SK-N-SH treated with all-trans-retinoic acid at 6 μM for 48 hours (cell line): ENCODE measurements at regions not wholly inside any gene's neighbourhood (a gene's known extent, or its start where the extent isn't known, plus 50 kb on each side); places are given as distances from the start of the nearest gene placed in this dataset.
"Not testable (repeated sequence)": the region's sequence is repeated elsewhere in the genome, so short reads cannot be mapped to it uniquely, and the experiment has no call there.

Experiments
- BACH2 ChIP-seq: fragments of 250-450 bp; sonication (Bioruptor Pico); IDR thresholded peaks from 2 replicates; pipeline ENCODE4 v1.9.0; 2021; ENCODE audit warnings: mild to moderate bottlenecking, borderline replicate concordance
- GLIS3 ChIP-seq: fragments of 250-450 bp; sonication (Bioruptor Pico); IDR thresholded peaks from 2 replicates; pipeline ENCODE4 v1.5.0; 2020; ENCODE audit warnings: mild to moderate bottlenecking, moderate library complexity
- PPARA ChIP-seq: fragments of 250-450 bp; sonication (Bioruptor Pico); IDR thresholded peaks from 2 replicates; pipeline ENCODE4 v1.5.0; 2020; ENCODE audit warnings: mild to moderate bottlenecking, borderline replicate concordance
- SNAI2 ChIP-seq: fragments of 250-450 bp; sonication (Bioruptor Pico); IDR thresholded peaks from 2 replicates; pipeline ENCODE4 v1.5.0; 2020; ENCODE audit warnings: mild to moderate bottlenecking, moderate library complexity
- ZC3H10 ChIP-seq: fragments of 250-450 bp; sonication (Bioruptor Pico); IDR thresholded peaks from 2 replicates; pipeline ENCODE4 v1.5.1; 2021; ENCODE audit warnings: mild to moderate bottlenecking, moderate library complexity
- ZFP3 ChIP-seq: fragments of 250-450 bp; sonication (Bioruptor Pico); IDR thresholded peaks from 2 replicates; pipeline ENCODE4 v1.5.0; 2020; ENCODE audit warnings: mild to moderate bottlenecking, moderate library complexity
- ZNF565 ChIP-seq: fragments of 450-650 bp; formaldehyde crosslinking; conservative IDR thresholded peaks from 2 replicates; pipeline ENCODE4 v1.5.0; 2020; ENCODE audit warnings: low read depth, mild to moderate bottlenecking, moderate library complexity
- ZNF8 ChIP-seq: fragments of 450-650 bp; formaldehyde crosslinking; IDR thresholded peaks from 2 replicates; pipeline ENCODE4 v1.5.0; 2020; ENCODE audit warnings: mild to moderate bottlenecking, moderate library complexity
- TF ChIP-seq, protein P1 (sequence below): fragments of 250-450 bp; sonication (Bioruptor Pico); IDR thresholded peaks from 2 replicates; pipeline ENCODE4 v1.5.1; 2021; ENCODE audit warnings: mild to moderate bottlenecking, moderate library complexity
- TF ChIP-seq, protein P2 (sequence below): fragments of 250-450 bp; sonication (Bioruptor Pico); IDR thresholded peaks from 2 replicates; pipeline ENCODE4 v1.8.0; 2020; ENCODE audit warnings: mild to moderate bottlenecking, moderate library complexity, borderline replicate concordance

DNA sequence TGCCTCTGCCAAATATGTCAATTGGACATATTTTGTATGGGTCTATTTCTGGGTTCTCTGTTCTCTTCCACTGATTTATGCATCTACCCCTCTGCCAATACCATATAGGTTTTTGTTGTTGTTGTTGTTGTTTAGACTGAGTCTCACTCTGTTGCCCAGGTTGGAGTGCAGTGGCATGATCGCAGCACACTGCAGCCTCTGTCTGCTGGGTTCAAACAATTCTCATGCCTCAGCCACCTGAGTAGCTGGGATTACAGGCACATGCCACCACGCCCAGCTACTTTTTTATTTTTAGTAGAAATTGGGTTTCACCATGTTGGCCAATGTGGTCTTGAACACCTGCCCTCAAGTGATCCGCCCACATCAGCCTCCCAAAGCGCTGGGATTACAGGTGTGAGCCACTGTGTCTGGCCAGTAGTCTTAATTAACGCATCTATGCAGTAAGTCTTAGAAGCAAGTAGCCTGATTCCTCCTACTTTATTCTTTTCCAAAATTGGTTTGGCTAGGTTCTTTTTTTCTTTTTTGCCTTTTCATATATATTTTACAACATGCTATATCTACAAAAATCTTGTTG lies 103.5 kb downstream of the PRR15 start:
- TF ChIP-seq, protein P1, sequence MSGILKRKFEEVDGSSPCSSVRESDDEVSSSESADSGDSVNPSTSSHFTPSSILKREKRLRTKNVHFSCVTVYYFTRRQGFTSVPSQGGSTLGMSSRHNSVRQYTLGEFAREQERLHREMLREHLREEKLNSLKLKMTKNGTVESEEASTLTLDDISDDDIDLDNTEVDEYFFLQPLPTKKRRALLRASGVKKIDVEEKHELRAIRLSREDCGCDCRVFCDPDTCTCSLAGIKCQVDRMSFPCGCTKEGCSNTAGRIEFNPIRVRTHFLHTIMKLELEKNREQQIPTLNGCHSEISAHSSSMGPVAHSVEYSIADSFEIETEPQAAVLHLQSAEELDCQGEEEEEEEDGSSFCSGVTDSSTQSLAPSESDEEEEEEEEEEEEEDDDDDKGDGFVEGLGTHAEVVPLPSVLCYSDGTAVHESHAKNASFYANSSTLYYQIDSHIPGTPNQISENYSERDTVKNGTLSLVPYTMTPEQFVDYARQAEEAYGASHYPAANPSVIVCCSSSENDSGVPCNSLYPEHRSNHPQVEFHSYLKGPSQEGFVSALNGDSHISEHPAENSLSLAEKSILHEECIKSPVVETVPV (CRISPR knock-in tag): not testable (repeated sequence)
- not testable (repeated sequence) for TF ChIP-seq SNAI2 (CRISPR knock-in tag); ZNF8; PPARA (CRISPR knock-in tag); ZC3H10; ZFP3 (CRISPR knock-in tag); ZNF565 (CRISPR knock-in tag); BACH2 (CRISPR knock-in tag); GLIS3
- TF ChIP-seq, protein P2, sequence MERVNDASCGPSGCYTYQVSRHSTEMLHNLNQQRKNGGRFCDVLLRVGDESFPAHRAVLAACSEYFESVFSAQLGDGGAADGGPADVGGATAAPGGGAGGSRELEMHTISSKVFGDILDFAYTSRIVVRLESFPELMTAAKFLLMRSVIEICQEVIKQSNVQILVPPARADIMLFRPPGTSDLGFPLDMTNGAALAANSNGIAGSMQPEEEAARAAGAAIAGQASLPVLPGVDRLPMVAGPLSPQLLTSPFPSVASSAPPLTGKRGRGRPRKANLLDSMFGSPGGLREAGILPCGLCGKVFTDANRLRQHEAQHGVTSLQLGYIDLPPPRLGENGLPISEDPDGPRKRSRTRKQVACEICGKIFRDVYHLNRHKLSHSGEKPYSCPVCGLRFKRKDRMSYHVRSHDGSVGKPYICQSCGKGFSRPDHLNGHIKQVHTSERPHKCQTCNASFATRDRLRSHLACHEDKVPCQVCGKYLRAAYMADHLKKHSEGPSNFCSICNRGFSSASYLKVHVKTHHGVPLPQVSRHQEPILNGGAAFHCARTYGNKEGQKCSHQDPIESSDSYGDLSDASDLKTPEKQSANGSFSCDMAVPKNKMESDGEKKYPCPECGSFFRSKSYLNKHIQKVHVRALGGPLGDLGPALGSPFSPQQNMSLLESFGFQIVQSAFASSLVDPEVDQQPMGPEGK: not testable (repeated sequence)
